ENCODE measurements at regions not wholly inside any gene's neighbourhood (a gene's known extent, or its start where the extent isn't known, plus 50 kb on each side); places are given as distances from the start of the nearest gene placed in this dataset.

- TF ChIP-seq ZNF318 (CRISPR knock-in tag; IDR thresholded peaks at IDR 0.05), result 0 out of 2 replicates have a peak, but pooled peaks have one; percentile 27
- 0 out of 2 replicates have a peak, but pooled peaks have one; percentile 36 for TF ChIP-seq ZMYM4 (CRISPR knock-in tag; IDR thresholded peaks at IDR 0.05)
- TF ChIP-seq PAXIP1 (CRISPR knock-in tag; conservative IDR thresholded peaks at IDR 0.05), result peak; percentile 11; the same call in 1 of the 2 replicates
- no peak for TF ChIP-seq ZNF652 (CRISPR knock-in tag; IDR thresholded peaks at IDR 0.05; ENCODE audit: borderline replicate concordance, low read depth)
- no peak for TF ChIP-seq DMAP1 (CRISPR knock-in tag; IDR thresholded peaks at IDR 0.05)
- no peak for TF ChIP-seq FOXM1 (CRISPR knock-in tag; IDR thresholded peaks at IDR 0.05)
- 0 out of 2 replicates have a peak, but pooled peaks have one; percentile 25 for TF ChIP-seq ARID4A (CRISPR knock-in tag; IDR thresholded peaks at IDR 0.05; ENCODE audit: borderline replicate concordance)
- peak; percentile 46; the same call in 1 of the 2 replicates for TF ChIP-seq ZNF331 (CRISPR knock-in tag; IDR thresholded peaks at IDR 0.05)
Observed at GRCh38 chr4:53929955-53930798, 134.2 kb downstream of the CHIC2 start (continued).
